Hematopoietic multipotent progenitor cell treated with erythropoietin and hydrocortisone succinate and interleukin-3 and kit ligand, for 8 days (in vitro differentiated cells): ENCODE measurements at regions not wholly inside any gene's neighbourhood (a gene's known extent, or its start where the extent isn't known, plus 50 kb on each side); places are given as distances from the start of the nearest gene placed in this dataset.

Source experiments
- DNase-seq: peaks from one replicate; pipeline ENCODE4 v3.0.0-alpha.2; 2015

GRCh38 chr13:83589814-83590213 is 292.5 kb downstream of the SLITRK1 start:
- DNase-seq: no peak

DNA sequence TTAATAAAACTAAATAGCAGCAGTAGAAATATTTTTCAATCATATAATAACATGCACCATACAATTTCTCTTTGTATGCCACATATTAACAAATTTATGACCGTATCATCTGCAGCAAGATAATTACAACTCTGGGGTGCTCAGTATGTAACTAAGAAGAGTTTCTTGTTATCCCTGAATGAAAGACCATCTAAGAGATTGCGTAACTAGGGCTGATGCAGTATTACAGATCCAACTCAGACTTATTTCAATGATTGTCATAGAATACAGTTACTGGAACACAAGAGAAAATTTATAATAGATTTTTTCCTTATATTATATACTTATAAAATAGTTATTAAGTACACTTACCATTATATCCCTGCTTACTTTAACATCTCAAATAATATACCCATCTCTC is 305.1 kb downstream of the SLITRK1 start:
- DNase-seq: no peak

DNA sequence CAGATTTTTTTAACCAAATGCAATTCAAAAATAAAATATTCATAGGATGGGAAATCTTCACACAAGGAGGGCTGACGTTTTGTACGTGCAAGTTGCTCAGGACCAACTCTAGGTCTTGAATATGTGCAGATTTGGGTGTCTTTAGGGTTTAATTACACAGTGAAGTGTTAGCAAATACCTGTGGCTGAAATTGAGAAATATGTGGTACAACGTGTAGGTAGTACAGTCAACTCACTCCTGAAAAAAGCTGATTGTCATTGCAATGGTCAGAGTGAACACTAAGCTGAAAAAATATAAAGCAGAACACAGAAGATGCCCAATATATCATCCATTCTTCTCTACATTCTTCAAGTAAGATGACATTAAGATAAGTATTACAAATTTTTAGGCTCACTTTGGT is 314.3 kb downstream of the SLITRK1 start:
- no peak for DNase-seq

DNA sequence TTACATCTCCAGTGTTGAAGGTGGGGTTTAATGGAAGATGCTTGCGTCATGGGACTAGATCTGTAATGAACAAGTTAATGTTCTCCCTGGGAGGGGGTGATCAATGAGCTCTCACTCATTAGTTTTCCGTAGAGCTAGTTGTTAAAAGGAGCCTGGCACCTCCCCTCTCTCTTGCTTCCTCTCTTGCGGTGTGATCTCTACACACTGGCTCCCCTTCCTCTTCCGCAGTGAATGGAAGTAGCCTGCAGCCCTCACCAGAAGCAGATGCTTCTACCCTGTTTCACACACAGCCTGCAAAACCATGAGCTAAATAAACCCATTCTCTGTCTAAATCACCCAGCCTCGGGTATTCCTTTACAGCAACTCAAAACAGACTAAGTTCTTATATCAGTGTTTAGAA is 318.8 kb downstream of the SLITRK1 start:
- no peak for DNase-seq

- DNase-seq: no peak
Measured at GRCh38 chr13:83557845-83558244, 324.4 kb downstream of the SLITRK1 start.

DNA sequence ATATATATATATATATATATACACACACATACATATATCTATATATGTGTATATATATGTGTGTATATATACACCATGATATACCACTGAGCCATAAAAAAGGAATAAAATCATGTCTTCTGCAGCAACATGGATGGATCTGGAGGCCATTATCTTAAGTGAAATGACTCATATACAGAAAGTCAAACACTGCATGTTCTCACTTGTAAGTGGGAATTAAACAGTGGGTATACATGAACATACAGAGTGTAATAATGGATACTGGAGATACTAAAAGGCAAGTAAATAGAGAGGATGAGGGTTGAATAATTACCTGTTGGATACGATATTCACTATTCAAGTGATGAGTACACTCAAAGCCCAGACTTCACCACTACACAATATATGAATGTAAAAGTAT is 332.6 kb downstream of the SLITRK1 start:
- DNase-seq: no peak

GRCh38 chr13:83547043-83547442 is 335.2 kb downstream of the SLITRK1 start:
- DNase-seq: no peak

- no peak for DNase-seq
Measured at GRCh38 chr13:83546476-83546875, 335.8 kb downstream of the SLITRK1 start.

DNA sequence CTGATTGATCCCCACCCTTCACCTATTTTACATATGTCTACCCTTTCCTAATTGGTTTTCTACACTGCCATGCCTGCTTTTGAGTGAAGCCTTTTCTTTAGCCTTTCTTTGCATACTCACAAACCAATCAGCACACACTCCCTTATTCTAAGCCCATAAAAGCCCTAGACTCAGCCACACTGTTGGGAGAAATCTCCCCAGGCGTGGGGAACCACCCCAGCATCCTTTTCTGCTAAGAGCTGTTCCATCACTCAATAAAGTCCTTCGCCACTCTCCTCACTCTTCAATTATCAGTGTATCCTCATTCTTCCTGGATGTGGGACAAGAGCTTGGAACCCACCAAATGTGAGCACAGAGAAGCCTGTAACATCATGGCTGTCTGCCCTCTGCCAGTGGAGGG is 343.6 kb downstream of the SLITRK1 start:
- no peak for DNase-seq

GRCh38 chr13:83536941-83537340 is 345.3 kb downstream of the SLITRK1 start:
- no peak for DNase-seq

- DNase-seq: no peak
Measured at GRCh38 chr13:83536153-83536552, 346.1 kb downstream of the SLITRK1 start.

- no peak for DNase-seq
Measured at GRCh38 chr13:83532809-83533208, 349.5 kb downstream of the SLITRK1 start.

DNA sequence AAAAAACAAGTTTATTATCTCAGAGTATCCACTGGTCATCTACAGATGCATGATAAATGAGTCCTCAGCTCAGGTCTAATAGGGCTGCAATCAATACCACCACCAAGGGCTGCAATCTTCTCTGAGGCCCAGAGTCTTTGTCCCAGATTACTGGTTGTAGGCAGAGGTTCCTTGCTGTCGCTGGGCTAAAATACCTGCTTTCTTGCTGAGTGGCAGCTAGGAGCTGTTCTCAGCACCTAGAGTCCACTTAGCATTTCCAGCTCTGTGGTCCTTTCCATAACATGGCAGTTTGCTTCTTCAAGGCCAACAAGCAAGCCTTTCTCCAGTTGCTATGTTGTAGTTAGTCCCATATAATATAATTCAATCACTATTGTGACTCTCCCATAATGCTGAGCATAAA is 351.3 kb downstream of the SLITRK1 start:
- no peak for DNase-seq

GRCh38 chr13:83516781-83517180 is 365.5 kb downstream of the SLITRK1 start:
- DNase-seq: no peak

DNA sequence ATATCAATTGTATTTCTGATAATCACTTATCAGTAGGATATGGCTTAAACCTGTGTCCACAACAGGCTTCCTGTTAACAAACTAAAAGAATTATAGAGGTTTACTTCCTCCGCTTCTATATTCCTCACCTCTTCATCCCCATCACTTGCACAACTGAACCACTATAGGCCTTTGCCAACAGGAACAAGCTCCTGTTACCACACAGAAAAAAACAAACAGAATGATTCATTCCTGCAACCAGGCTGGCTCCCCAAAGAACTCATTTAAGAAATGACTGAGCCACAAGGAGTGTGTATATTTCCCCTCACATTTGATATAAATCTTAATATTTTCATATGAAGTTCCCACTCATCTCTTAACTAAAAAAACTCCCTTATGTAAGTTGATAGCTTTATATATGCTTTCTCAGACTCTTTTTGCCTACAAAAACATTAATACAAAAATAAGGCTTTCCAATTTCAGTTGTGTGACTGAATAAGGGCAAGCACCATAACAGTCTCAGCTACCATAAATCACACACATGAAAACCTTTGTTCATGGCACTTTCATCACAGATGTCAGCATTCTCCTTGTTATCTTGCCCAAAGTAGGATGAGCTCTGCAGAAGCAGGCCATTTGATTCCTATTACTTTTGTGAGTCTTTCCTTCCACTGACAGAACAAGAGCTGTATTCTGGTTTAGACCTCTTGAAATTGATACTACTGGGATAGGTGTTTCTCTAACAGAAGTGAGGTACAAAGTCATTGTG is 366.8 kb downstream of the SLITRK1 start:
- DNase-seq: no peak

DNA sequence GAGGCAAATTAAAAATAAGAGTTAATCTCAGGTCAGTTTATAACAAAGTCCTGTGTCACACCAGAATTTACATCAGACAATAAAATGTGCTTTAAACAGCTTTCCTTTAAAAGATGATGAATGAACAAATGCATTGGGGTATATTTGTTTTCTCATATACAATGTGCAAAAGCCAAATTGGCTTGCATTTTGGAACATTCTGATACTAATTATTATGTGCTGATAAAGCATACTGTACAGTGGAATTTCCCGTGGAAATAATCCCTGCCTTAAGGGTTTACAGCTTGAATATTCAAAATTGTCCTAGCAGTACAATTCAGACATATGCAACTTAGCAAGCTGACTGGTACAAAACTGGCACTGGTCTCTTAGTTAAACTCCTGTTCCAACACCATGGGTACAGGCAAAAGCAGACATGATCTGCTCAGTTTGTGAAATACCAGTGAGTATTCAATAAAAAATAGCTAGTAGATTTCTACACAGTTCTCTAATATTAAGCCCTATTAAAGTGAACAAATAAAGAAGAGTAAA is 373.4 kb downstream of the SLITRK1 start:
- no peak for DNase-seq

DNA sequence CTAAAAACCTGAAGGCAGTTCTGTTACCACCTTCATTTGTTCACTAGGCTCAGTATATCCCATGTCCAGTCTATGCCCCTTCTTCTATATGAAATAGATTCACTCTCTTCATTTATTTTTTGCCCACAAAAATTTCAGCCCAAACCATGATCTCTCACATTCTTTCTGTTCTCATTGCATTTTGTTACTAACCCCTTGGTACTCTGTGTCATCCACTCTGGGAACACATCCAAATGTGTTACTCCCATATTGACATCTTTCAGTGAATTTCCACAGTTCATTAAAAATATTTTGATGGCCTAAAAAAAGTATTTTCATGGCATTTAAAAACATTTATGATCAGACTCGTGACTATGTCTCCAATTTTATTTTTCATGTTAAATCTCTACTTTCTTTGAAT is 378.9 kb downstream of the SLITRK1 start:
- no peak for DNase-seq

- no peak for DNase-seq
Measured at GRCh38 chr13:83499286-83499685, 383.0 kb downstream of the SLITRK1 start.

DNA sequence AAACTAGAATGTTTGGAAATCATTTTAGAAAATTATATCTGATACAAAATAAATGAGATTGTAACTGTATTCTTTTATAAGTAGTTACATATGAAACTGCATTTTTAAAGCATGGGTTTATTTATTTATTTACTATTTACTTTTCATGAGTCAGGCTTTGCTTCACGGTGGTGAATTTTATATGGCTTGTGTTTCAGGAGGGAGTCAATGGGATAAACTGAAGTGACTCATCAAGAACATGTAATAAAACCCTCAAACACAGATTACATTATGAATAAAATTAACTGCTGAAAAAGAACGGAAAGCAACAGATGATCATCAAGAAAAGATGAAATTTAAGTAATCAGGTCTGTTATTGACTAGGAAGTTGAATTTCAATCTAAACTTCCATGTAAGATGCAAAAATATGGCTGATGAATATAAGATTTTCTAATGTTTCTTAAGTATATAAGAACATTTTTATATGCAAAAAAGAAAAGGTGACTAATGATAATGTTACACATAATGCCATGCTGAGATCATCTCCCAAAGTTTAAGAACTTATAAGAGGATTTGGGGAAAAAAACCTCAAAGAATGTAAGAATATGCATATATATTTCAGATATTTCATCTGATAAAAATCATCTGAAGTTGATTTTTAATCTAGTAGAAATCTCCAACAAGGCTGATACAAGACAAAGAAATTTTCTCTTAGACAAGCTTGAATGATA is 383.6 kb downstream of the SLITRK1 start:
- DNase-seq: no peak

- DNase-seq: no peak
Measured at GRCh38 chr13:83498045-83498444, 384.2 kb downstream of the SLITRK1 start.

DNA sequence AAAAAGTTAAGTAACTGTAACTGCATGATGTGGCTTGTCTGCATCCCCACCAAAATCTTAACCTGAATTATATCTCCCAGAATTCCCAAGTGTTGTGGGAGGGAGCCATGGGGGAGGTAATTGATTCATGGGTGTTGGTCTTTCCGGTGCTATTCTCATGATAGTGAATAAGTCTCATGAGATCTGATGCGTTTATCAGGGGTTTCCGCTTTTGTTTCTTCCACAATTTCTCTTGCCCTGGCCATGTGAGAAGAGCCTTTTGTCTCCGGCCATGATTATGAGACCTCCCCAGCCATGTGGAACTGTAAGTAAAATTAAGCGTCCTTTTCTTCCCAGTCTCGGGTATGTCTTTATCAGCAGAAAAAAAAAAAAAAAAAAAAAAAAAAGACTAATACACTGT is 385.8 kb downstream of the SLITRK1 start:
- no peak for DNase-seq

DNA sequence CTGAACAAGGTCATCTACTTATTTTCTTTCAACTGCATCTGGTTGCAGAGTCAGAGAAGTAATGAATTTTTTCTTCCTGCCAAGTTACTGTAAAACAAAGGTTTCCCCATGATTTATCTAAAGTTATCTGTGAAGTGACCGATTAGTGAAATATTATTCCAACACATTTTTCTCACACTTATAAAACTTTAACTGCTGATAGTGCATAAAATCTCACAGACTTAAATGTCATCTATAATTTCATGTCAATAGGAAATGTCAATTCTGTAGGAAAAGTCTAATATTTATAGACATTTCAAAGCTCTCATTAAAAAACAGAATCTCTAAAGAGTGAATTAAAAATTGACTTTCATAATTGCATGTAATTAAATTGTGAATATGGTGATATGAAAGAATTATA is 397.2 kb downstream of the SLITRK1 start:
- no peak for DNase-seq

- no peak for DNase-seq
Measured at GRCh38 chr13:83471011-83471410, 411.3 kb downstream of the SLITRK1 start.

- no peak for DNase-seq
Measured at GRCh38 chr13:83470133-83470797, 412.0 kb downstream of the SLITRK1 start.
